ES-I3 (cell line): ENCODE measurements at regions not wholly inside any gene's neighbourhood (a gene's known extent, or its start where the extent isn't known, plus 50 kb on each side); places are given as distances from the start of the nearest gene placed in this dataset.

Source experiments
- H3K36me3 ChIP-seq: 2 replicates; pipeline ENCODE4 v1.6.1; 2013; ENCODE audit warnings: mild to moderate bottlenecking, low read length, control low read depth, moderate library complexity; ENCODE audit not compliant: insufficient read depth
- H3K4me1 ChIP-seq: 2 replicates; pipeline ENCODE4 v1.6.1; 2013; ENCODE audit warnings: mild to moderate bottlenecking, control low read depth, low read length; ENCODE audit not compliant: insufficient read depth
- H3K9ac ChIP-seq: 2 replicates; pipeline ENCODE4 v1.6.1; 2013; ENCODE audit warnings: low read depth, mild to moderate bottlenecking, low read length, moderate library complexity
- H3K9me3 ChIP-seq: 2 replicates; pipeline ENCODE4 v1.6.1; 2013; ENCODE audit warnings: mild to moderate bottlenecking, low read length, moderate library complexity; ENCODE audit not compliant: control insufficient read depth, insufficient read depth

GRCh38 chr13:111645598-111646455 is 325.4 kb downstream of the TEX29 start:
- Histone ChIP-seq H3K4me1 (no peaks in the 10 kb centered on the region), H3K9ac (no peak overlapping the region), H3K36me3 (no peaks in the 10 kb centered on the region), H3K9me3 (no peaks in the 10 kb centered on the region)

GRCh38 chr13:111646456-111646855 is 326.0 kb downstream of the TEX29 start:
- H3K36me3 ChIP-seq = no peaks in the 10 kb centered on the region
- H3K9ac ChIP-seq = no peak overlapping the region
- no peaks in the 10 kb centered on the region for H3K9me3 ChIP-seq
- no peaks in the 10 kb centered on the region for H3K4me1 ChIP-seq

GRCh38 chr13:111648885-111649284 is 328.4 kb downstream of the TEX29 start:
- Histone ChIP-seq H3K36me3 (no peaks in the 10 kb centered on the region), H3K4me1 (no peaks in the 10 kb centered on the region), H3K9ac (no peak overlapping the region), H3K9me3 (no peaks in the 10 kb centered on the region)

- Histone ChIP-seq H3K9me3 (no peaks in the 10 kb centered on the region), H3K9ac (no peak overlapping the region), H3K4me1 (no peaks in the 10 kb centered on the region), H3K36me3 (no peaks in the 10 kb centered on the region)
Observed at GRCh38 chr13:111650626-111651025, 330.2 kb downstream of the TEX29 start.

- Histone ChIP-seq H3K4me1 (no peaks in the 10 kb centered on the region), H3K9me3 (no peaks in the 10 kb centered on the region), H3K36me3 (no peaks in the 10 kb centered on the region), H3K9ac (no peak overlapping the region)
Observed at GRCh38 chr13:111652676-111653075, 332.2 kb downstream of the TEX29 start.

GRCh38 chr13:111654531-111654930 is 334.1 kb downstream of the TEX29 start:
- Histone ChIP-seq H3K36me3 (no peaks in the 10 kb centered on the region), H3K9ac (no peak overlapping the region), H3K4me1 (peaks cover 4% of the 10 kb centered on the region), H3K9me3 (no peaks in the 10 kb centered on the region)

- no peak overlapping the region for H3K9ac ChIP-seq
- peaks cover 4% of the 10 kb centered on the region for H3K4me1 ChIP-seq
Observed at GRCh38 chr13:111656439-111656838, 336.0 kb downstream of the TEX29 start.

GRCh38 chr13:111657013-111657412 is 336.6 kb downstream of the TEX29 start:
- H3K9ac ChIP-seq = no peak overlapping the region
- H3K36me3 ChIP-seq = no peaks in the 10 kb centered on the region
- no peaks in the 10 kb centered on the region for H3K9me3 ChIP-seq
- H3K4me1 ChIP-seq = peaks cover 4% of the 10 kb centered on the region

More at GRCh38 chr13:111656439-111656838, 336.0 kb downstream of the TEX29 start:
- Histone ChIP-seq H3K36me3 (no peaks in the 10 kb centered on the region), H3K9me3 (no peaks in the 10 kb centered on the region)

- H3K36me3 ChIP-seq = no peaks in the 10 kb centered on the region
- H3K9me3 ChIP-seq = no peaks in the 10 kb centered on the region
- H3K9ac ChIP-seq = no peak overlapping the region
- H3K4me1 ChIP-seq = peaks cover 4% of the 10 kb centered on the region
Observed at GRCh38 chr13:111658145-111659100, 338.0 kb downstream of the TEX29 start.

- Histone ChIP-seq H3K9me3 (no peaks in the 10 kb centered on the region), H3K9ac (no peak overlapping the region), H3K4me1 (peaks cover 4% of the 10 kb centered on the region)
Observed at GRCh38 chr13:111659219-111659775, 338.9 kb downstream of the TEX29 start.

GRCh38 chr13:111659842-111660241 is 339.4 kb downstream of the TEX29 start:
- H3K9me3 ChIP-seq = no peaks in the 10 kb centered on the region

More at GRCh38 chr13:111659219-111659775, 338.9 kb downstream of the TEX29 start:
- H3K36me3 ChIP-seq = no peaks in the 10 kb centered on the region

GRCh38 chr13:111661052-111661451 is 340.6 kb downstream of the TEX29 start:
- H3K9me3 ChIP-seq = no peaks in the 10 kb centered on the region

More at GRCh38 chr13:111659842-111660241, 339.4 kb downstream of the TEX29 start:
- Histone ChIP-seq H3K36me3 (no peaks in the 10 kb centered on the region), H3K4me1 (peaks cover 4% of the 10 kb centered on the region), H3K9ac (no peak overlapping the region)

GRCh38 chr13:111661776-111662175 is 341.3 kb downstream of the TEX29 start:
- H3K9ac ChIP-seq = no peak overlapping the region
- H3K36me3 ChIP-seq = no peaks in the 10 kb centered on the region
- peaks cover 4% of the 10 kb centered on the region for H3K4me1 ChIP-seq
- H3K9me3 ChIP-seq = no peaks in the 10 kb centered on the region

More at GRCh38 chr13:111661052-111661451, 340.6 kb downstream of the TEX29 start:
- H3K4me1 ChIP-seq = peaks cover 4% of the 10 kb centered on the region
- no peak overlapping the region for H3K9ac ChIP-seq
- no peaks in the 10 kb centered on the region for H3K36me3 ChIP-seq

GRCh38 chr13:111662451-111662850 is 342.0 kb downstream of the TEX29 start:
- Histone ChIP-seq H3K9ac (no peak overlapping the region), H3K36me3 (no peaks in the 10 kb centered on the region), H3K9me3 (no peaks in the 10 kb centered on the region), H3K4me1 (peaks cover 4% of the 10 kb centered on the region)
